Heart left ventricle (tissue), 13 donors: ENCODE measurements at regions not wholly inside any gene's neighbourhood (a gene's known extent, or its start where the extent isn't known, plus 50 kb on each side); places are given as distances from the start of the nearest gene placed in this dataset.

Experiments
- CTCF ChIP-seq, 12 donors: fragments of 200-600 bp; sonication (generic) in 4 of 12; IDR thresholded peaks; one replicate each; pipeline versions ENCODE4 v1.5.0 to v1.8.0; 2018 to 2022; ENCODE audit warnings: antibody characterized with exemption in 12 of 12, mild to moderate bottlenecking in 5 of 12
- POLR2A ChIP-seq, 2 donors: fragments of 450-650 bp; IDR thresholded peaks; one replicate each; pipeline ENCODE4 v1.6.1; 2017; ENCODE audit warnings: antibody characterized with exemption in 2 of 2, mild to moderate bottlenecking in 2 of 2, moderate library complexity in 2 of 2
- donor health status: ischemic (EF 13 %, LVEDD 7.1; RV severe dilation, severe dysfunction).
- donor health status: DM: no; HTN: yes; CAD: no.
- donor health status: DM: no; HTN: no; CAD: no.
- donor health status: ischemic (EF 25% LVEDD 6.9; RV normal size, moderate dysfunction).
- donor health status: ischemic (EF 25% LVEDD 5.7; RV mildly dilated, moderate dysfunction).
- donor health status: ischemic (EF 35%, LVEDD 5.7; RV mildly dilated, moderate dysfunction).
- donor health status: nonischemic (EF 11% LVEDD 7.7; RV severe dilation, severe dysfunction).
- donor health status: DM: yes; HTN: yes; CAD: no.
- donor health status: PGD.
- donor health status: ischemic (EF 29% LVEDD 5.4; RV normal size, mild dysfunction).
- donor health status: nonischemic (EF 23%, LVEDD 6.1; RV moderate dilation, normal function).

GRCh38 chr5:98364549-98364948 is 408.9 kb upstream of the RGMB start:
- TF ChIP-seq POLR2A (IDR thresholded peaks at IDR 0.05) (no peak), CTCF (IDR thresholded peaks at IDR 0.05) (no peak)
